ENCODE measurements at regions not wholly inside any gene's neighbourhood (a gene's known extent, or its start where the extent isn't known, plus 50 kb on each side); places are given as distances from the start of the nearest gene placed in this dataset.

DNA sequence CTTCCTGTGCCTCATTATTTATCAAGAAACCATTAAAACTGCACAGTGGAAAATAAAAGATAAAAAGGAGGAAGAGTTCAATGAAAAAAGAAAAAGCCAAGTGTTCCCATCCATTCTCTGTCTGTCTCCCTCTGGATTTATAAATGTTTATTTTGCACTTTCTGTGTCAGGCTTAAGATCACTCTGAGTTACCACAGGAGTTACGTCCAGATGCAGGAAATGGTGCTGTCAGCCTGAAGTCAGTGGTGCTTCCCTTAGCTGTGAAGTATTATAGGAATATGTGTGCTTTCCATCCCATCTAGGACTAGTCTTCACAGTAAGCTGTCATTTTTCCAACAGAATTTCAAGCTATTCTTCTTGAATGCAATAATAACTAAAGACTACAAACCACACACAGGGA lies 420.2 kb downstream of the KCTD12 start:
- Mint-ChIP-seq H3K4me1 (no peaks in the 10 kb centered on the region), H3K36me3 (no peaks in the 10 kb centered on the region), H3K4me3 (no peak overlapping the region), H3K9me3 (peaks cover 0 to 4% (median 0%) of the 10 kb centered on the region in 5 donors), H3K27ac (no peak overlapping the region), H3K27me3 (peaks cover 0 to 5% of the 10 kb centered on the region in 2 donors)
- POLR2A ChIA-PET: no interaction called here
- H3K9me3 ChIP-seq (ENCODE audit: low read length): no peaks in the 10 kb centered on the region
- CTCF ChIA-PET: no interaction called here
- no peak overlapping the region for H3K27ac ChIP-seq (ENCODE audit: low read depth, low read length)
- H3K4me1 ChIP-seq (ENCODE audit: insufficient read depth, low read length): no peaks in the 10 kb centered on the region
- no peaks in the 10 kb centered on the region for H3K36me3 ChIP-seq (ENCODE audit: insufficient read depth, low read length)
- no peak overlapping the region for H3K4me3 ChIP-seq (ENCODE audit: low read length)
- DNase-seq: no peak
- H3K27me3 ChIP-seq (ENCODE audit: insufficient read depth, low read length, poor library complexity, severe bottlenecking): no peaks in the 10 kb centered on the region

DNA sequence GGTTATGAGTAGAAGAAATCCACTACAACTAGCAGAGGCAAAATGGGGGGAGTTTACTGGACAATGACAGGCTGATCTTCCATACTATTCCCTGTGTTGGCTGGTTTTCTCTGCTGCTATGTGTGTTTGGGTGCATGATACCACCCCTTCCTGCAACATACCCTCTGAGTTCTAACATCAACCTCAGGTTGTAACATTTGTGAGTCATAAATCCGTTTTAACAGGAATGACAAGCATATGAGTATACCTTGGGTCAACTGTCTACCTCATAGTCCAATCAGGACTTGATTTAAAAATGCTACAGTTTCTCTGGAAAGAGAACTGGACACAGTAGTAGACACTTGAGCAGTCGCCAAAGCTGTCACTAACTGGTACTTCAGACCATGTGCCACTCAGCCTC lies 422.9 kb downstream of the KCTD12 start:
- Mint-ChIP-seq H3K36me3 (no peaks in the 10 kb centered on the region), H3K27ac (no peak overlapping the region), H3K9me3 (peaks cover 0 to 4% (median 0%) of the 10 kb centered on the region in 5 donors), H3K27me3 (no peaks in the 10 kb centered on the region), H3K4me1 (no peaks in the 10 kb centered on the region), H3K4me3 (no peak overlapping the region)
- H3K4me3 ChIP-seq (ENCODE audit: low read length): no peak overlapping the region
- ChIA-PET CTCF (no interaction called here), POLR2A (no interaction called here)
- H3K36me3 ChIP-seq (ENCODE audit: insufficient read depth, low read length): no peaks in the 10 kb centered on the region
- H3K27me3 ChIP-seq (ENCODE audit: insufficient read depth, low read length, poor library complexity, severe bottlenecking): no peaks in the 10 kb centered on the region
- DNase-seq: no peak
- no peaks in the 10 kb centered on the region for H3K9me3 ChIP-seq (ENCODE audit: low read length)
- no peak overlapping the region for H3K27ac ChIP-seq (ENCODE audit: low read depth, low read length)
- no peaks in the 10 kb centered on the region for H3K4me1 ChIP-seq (ENCODE audit: insufficient read depth, low read length)

DNA sequence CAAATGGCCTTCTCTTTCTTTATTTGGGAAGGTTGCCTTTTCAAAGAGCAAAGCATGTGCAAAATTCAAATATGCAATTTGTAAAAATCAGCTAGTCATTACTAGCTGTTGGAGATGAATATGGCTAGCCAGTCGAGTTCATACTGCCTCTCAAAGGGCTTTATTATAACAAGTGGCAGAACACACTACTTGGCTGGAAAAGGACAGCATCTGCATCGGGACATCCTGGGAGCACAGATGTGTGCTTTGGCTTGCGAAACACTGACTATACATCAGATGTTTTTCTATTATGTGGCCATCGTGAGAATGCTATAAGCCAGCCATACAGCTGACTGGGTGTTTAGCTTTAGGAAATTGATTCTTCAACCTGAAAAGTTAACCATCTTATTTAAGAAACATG lies 424.2 kb downstream of the KCTD12 start:
- H3K9me3 ChIP-seq (ENCODE audit: low read length): no peaks in the 10 kb centered on the region
- Mint-ChIP-seq H3K27me3 (no peaks in the 10 kb centered on the region), H3K4me3 (no peak overlapping the region), H3K27ac (no peak overlapping the region), H3K9me3 (peaks cover 0 to 4% (median 0%) of the 10 kb centered on the region in 5 donors), H3K36me3 (no peaks in the 10 kb centered on the region), H3K4me1 (no peaks in the 10 kb centered on the region)
- no peaks in the 10 kb centered on the region for H3K36me3 ChIP-seq (ENCODE audit: insufficient read depth, low read length)
- H3K4me1 ChIP-seq (ENCODE audit: insufficient read depth, low read length): no peaks in the 10 kb centered on the region
- no peak overlapping the region for H3K27ac ChIP-seq (ENCODE audit: low read depth, low read length)
- CTCF ChIA-PET: no interaction called here
- POLR2A ChIA-PET: no interaction called here
- no peaks in the 10 kb centered on the region for H3K27me3 ChIP-seq (ENCODE audit: insufficient read depth, low read length, poor library complexity, severe bottlenecking)
- H3K4me3 ChIP-seq (ENCODE audit: low read length): no peak overlapping the region
- DNase-seq: no peak

DNA sequence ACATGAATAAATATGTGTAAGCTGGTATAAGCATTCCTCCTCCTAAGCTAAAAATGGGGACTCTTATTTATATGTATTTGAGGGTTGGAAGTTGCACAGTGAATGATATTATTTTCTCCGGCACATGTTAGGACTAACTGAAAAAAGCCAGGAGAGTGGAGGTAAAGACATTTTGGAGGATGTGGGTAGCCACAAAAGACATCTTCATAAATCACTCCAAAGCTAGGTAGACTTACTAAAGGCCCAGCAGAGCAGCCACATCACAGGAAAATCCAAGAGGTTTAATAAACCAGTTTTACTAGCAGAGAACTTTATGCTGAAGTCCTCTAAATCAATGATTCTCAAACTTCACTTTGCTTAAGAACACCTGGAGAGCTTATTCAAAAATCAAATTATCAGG lies 424.7 kb downstream of the KCTD12 start:
- Histone ChIP-seq H3K9me3 (ENCODE audit: low read length) (no peaks in the 10 kb centered on the region), H3K27me3 (ENCODE audit: insufficient read depth, low read length, poor library complexity, severe bottlenecking) (no peaks in the 10 kb centered on the region), H3K4me1 (ENCODE audit: insufficient read depth, low read length) (no peaks in the 10 kb centered on the region), H3K36me3 (ENCODE audit: insufficient read depth, low read length) (no peaks in the 10 kb centered on the region), H3K4me3 (ENCODE audit: low read length) (no peak overlapping the region), H3K27ac (ENCODE audit: low read depth, low read length) (no peak overlapping the region)
- ChIA-PET POLR2A (no interaction called here), CTCF (no interaction called here)
- DNase-seq: no peak
- Mint-ChIP-seq H3K27me3 (no peaks in the 10 kb centered on the region), H3K27ac (no peak overlapping the region), H3K36me3 (no peaks in the 10 kb centered on the region), H3K9me3 (peaks cover 0 to 4% (median 0%) of the 10 kb centered on the region in 5 donors), H3K4me1 (no peaks in the 10 kb centered on the region), H3K4me3 (no peak overlapping the region)

DNA sequence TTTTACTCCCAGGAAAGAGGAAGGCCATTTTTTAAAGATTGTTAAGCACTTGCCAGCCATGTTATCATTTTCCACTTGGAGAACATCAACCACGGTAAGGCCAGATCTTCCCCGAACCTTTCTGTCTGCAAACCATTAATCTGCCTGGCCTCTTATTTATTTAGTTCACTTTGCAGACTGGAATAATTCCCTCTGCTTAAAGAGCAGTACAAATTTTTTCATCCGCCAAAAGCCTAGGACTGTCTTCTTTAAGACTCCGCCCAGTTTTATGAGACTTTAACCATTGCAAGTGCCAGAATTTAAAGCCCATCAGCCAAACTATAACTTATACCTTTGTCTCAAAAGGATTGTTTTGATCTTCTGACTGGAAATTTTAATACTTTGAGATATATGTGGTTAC lies 426.3 kb downstream of the KCTD12 start:
- H3K27ac Mint-ChIP-seq: no peak overlapping the region
- no peak overlapping the region for H3K4me3 Mint-ChIP-seq
- no peaks in the 10 kb centered on the region for H3K27me3 ChIP-seq (ENCODE audit: insufficient read depth, low read length, poor library complexity, severe bottlenecking)
- H3K36me3 ChIP-seq (ENCODE audit: insufficient read depth, low read length): no peaks in the 10 kb centered on the region
- POLR2A ChIA-PET: no interaction called here
- no peaks in the 10 kb centered on the region for H3K36me3 Mint-ChIP-seq
- CTCF ChIA-PET: no interaction called here
- H3K27me3 Mint-ChIP-seq: no peaks in the 10 kb centered on the region
- H3K9me3 Mint-ChIP-seq: peaks cover 0 to 4% (median 0%) of the 10 kb centered on the region in 5 donors
- H3K4me3 ChIP-seq (ENCODE audit: low read length): no peak overlapping the region
- no peaks in the 10 kb centered on the region for H3K4me1 ChIP-seq (ENCODE audit: insufficient read depth, low read length)
- DNase-seq: no peak
- no peak overlapping the region for H3K27ac ChIP-seq (ENCODE audit: low read depth, low read length)
- no peaks in the 10 kb centered on the region for H3K9me3 ChIP-seq (ENCODE audit: low read length)
- H3K4me1 Mint-ChIP-seq: no peaks in the 10 kb centered on the region

DNA sequence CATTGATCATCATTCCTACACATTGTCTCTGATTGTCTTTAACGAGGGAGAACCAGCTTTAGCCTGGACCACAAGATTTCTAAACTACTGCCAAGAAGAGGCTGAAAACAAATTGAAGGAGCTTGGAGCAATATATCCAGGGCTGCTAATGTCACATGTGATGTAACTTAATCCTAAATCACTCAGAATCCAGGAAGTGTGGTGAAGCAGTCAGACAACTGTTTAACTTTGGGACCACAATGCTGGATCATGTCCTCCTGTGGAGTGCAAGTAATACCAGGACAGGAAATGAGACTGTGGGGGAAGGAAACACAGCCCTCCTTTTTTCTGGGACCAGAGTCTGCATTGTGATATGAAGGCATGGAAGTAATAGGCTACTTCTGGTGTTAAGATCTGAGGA lies 430.2 kb downstream of the KCTD12 start:
- no peak for DNase-seq
- Histone ChIP-seq H3K4me1 (ENCODE audit: insufficient read depth, low read length) (no peaks in the 10 kb centered on the region), H3K9me3 (ENCODE audit: low read length) (no peaks in the 10 kb centered on the region), H3K4me3 (ENCODE audit: low read length) (no peak overlapping the region), H3K27me3 (ENCODE audit: insufficient read depth, low read length, poor library complexity, severe bottlenecking) (no peaks in the 10 kb centered on the region), H3K36me3 (ENCODE audit: insufficient read depth, low read length) (no peaks in the 10 kb centered on the region), H3K27ac (ENCODE audit: low read depth, low read length) (no peak overlapping the region)
- POLR2A ChIA-PET: interaction anchor here (0.6 kb wide), 1 partner anchor 118 kb away, joined by 3 read pairs; no protein-coding TSS in a partner anchor
- H3K9me3 Mint-ChIP-seq: peaks cover 6 to 16% (median 12%) of the 10 kb centered on the region in 5 donors
- H3K36me3 Mint-ChIP-seq: peaks cover 0 to 2% (median 0%) of the 10 kb centered on the region in 3 donors
- H3K27ac Mint-ChIP-seq: no peak overlapping the region
- no peak overlapping the region for H3K4me3 Mint-ChIP-seq
- H3K27me3 Mint-ChIP-seq: no peaks in the 10 kb centered on the region
- no peaks in the 10 kb centered on the region for H3K4me1 Mint-ChIP-seq
- CTCF ChIA-PET: no interaction called here

DNA sequence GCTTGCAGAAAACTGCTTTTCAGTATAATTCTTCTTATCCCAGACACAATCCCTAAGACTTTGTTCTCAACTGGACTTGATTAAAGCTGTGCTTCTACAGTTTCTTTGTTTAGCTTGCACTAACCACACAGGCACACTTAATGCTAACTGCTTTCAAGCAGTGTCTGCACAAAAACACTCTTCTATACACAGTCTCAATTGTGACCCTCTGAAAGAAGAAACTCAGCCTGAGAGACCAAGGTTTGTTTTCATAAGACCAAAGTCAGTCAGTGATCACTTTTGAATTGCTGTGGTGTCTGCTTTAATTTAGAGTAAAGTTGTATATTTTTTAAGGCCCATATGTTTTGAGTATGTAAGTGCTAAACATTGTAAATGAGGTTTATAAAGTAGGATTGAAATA lies 431.2 kb downstream of the KCTD12 start:
- Histone ChIP-seq H3K4me3 (ENCODE audit: low read length) (no peak overlapping the region), H3K9me3 (ENCODE audit: low read length) (no peaks in the 10 kb centered on the region), H3K4me1 (ENCODE audit: insufficient read depth, low read length) (no peaks in the 10 kb centered on the region), H3K27me3 (ENCODE audit: insufficient read depth, low read length, poor library complexity, severe bottlenecking) (no peaks in the 10 kb centered on the region), H3K36me3 (ENCODE audit: insufficient read depth, low read length) (no peaks in the 10 kb centered on the region), H3K27ac (ENCODE audit: low read depth, low read length) (no peak overlapping the region)
- H3K4me3 Mint-ChIP-seq: no peak overlapping the region
- H3K9me3 Mint-ChIP-seq: peaks cover 6 to 17% (median 14%) of the 10 kb centered on the region in 5 donors
- DNase-seq: no peak
- ChIA-PET CTCF (no interaction called here), POLR2A (no interaction called here)
- H3K27me3 Mint-ChIP-seq: no peaks in the 10 kb centered on the region
- peaks cover 0 to 2% (median 0%) of the 10 kb centered on the region in 3 donors for H3K36me3 Mint-ChIP-seq
- no peaks in the 10 kb centered on the region for H3K4me1 Mint-ChIP-seq
- H3K27ac Mint-ChIP-seq: no peak overlapping the region

DNA sequence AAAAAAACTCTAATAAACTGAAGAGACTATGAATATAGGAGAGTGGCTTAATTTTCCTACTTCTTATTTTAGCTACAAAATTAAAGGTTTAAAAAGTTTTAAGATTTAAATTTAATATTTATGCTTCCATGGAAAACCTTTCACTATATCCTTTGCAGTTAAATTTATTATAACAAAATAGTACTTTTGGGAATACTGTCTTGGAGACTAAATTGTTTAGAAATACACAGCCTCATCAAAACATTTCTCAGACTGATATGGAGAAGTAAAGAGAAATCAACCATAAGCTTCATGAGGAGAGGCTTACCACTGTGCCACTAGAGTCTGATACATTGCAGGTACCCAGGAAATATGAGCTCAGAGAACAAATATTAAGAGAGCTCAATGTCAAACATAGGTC lies 436.5 kb downstream of the KCTD12 start:
- no peak overlapping the region for H3K4me3 Mint-ChIP-seq
- CTCF ChIA-PET: no interaction called here

DNA sequence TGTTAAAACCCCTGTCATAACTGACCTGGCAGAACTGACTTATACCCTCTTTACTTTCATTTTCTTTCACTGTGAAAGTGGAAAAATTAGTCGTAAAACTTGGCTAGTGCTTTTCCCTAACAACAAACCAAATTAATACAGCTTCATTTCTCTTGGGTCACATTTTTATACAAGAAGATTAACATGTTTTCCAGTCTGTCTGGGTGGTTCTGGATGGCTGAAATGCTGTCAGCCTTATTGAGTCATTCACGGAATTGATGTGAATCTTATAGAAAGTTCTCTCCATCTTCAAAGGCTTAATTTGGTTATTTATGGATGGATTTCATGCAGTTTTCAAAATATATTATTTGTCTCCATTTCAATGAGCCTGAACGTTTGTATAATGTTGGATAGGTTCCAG lies 440.0 kb downstream of the KCTD12 start:
- no peak for DNase-seq
- ChIA-PET POLR2A (no interaction called here), CTCF (no interaction called here)
- Histone ChIP-seq H3K27ac (ENCODE audit: low read depth, low read length) (no peak overlapping the region), H3K9me3 (ENCODE audit: low read length) (no peaks in the 10 kb centered on the region), H3K4me3 (ENCODE audit: low read length) (no peak overlapping the region), H3K36me3 (ENCODE audit: insufficient read depth, low read length) (no peaks in the 10 kb centered on the region), H3K4me1 (ENCODE audit: insufficient read depth, low read length) (no peaks in the 10 kb centered on the region), H3K27me3 (ENCODE audit: insufficient read depth, low read length, poor library complexity, severe bottlenecking) (no peaks in the 10 kb centered on the region)
- H3K36me3 Mint-ChIP-seq: no peaks in the 10 kb centered on the region
- no peak overlapping the region for H3K4me3 Mint-ChIP-seq
- H3K27me3 Mint-ChIP-seq: peaks cover 0 to 2% of the 10 kb centered on the region in 2 donors
- no peak overlapping the region for H3K27ac Mint-ChIP-seq
- H3K9me3 Mint-ChIP-seq: peaks cover 0 to 10% (median 4%) of the 10 kb centered on the region in 5 donors
- H3K4me1 Mint-ChIP-seq: no peaks in the 10 kb centered on the region

More for the DNA sequence above, 436.5 kb downstream of the KCTD12 start:
- Histone ChIP-seq H3K9me3 (ENCODE audit: low read length) (no peaks in the 10 kb centered on the region), H3K27me3 (ENCODE audit: insufficient read depth, low read length, poor library complexity, severe bottlenecking) (no peaks in the 10 kb centered on the region), H3K27ac (ENCODE audit: low read depth, low read length) (no peak overlapping the region), H3K4me1 (ENCODE audit: insufficient read depth, low read length) (no peaks in the 10 kb centered on the region), H3K4me3 (ENCODE audit: low read length) (no peak overlapping the region), H3K36me3 (ENCODE audit: insufficient read depth, low read length) (no peaks in the 10 kb centered on the region)
- POLR2A ChIA-PET: no interaction called here
- DNase-seq: no peak
- no peak overlapping the region for H3K27ac Mint-ChIP-seq
- H3K9me3 Mint-ChIP-seq: peaks cover 6 to 17% (median 12%) of the 10 kb centered on the region in 5 donors
- no peaks in the 10 kb centered on the region for H3K4me1 Mint-ChIP-seq
- peaks cover 0 to 2% (median 0%) of the 10 kb centered on the region in 3 donors for H3K36me3 Mint-ChIP-seq
- H3K27me3 Mint-ChIP-seq: peaks cover 0 to 2% of the 10 kb centered on the region in 2 donors

Data from CD8-positive, alpha-beta memory T cell (primary cell).